ENCODE measurements at regions not wholly inside any gene's neighbourhood (a gene's known extent, or its start where the extent isn't known, plus 50 kb on each side); places are given as distances from the start of the nearest gene placed in this dataset.
"Not testable (repeated sequence)": the region's sequence is repeated elsewhere in the genome, so short reads cannot be mapped to it uniquely, and the experiment has no call there.

DNA sequence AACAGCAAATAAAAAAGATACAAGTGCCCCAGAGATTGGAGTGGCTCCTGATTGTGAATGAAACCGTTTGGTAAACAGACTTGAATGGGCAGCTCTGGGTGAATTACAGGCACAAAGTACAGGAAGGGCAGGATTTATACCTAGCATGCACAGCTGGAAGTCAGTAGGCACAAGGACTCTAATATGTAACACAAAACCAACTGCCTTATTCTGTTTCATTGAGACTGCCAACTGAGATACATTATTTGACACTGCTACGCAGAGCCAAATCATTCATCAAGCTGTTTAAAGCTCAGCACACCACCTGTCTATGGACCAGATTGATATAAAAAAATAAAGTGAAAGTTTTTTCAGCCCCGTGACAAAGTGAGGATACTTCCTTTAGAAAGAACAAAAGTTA is 541.2 kb downstream of the NUP35 start:
- DNase-seq: peak; percentile 93

DNA sequence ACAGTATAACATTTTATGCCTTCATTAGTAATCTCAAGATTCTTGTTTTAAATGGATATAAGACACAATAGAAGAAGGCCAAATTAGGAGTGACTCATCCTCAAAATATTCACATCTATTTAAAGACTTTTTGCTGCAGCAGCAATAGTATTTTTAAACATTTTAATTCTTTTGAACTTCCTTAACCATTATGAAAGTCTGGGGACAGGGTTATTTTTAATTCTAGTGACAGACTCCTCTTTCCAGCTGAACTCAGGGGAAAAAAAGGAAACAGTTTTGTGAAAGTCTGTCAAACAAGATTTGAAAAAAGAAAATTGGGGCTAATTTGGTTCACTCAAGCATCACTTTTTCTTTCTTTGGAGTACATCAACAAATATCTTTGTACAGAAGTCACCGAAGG is 541.8 kb downstream of the NUP35 start:
- DNase-seq: no peak

DNA sequence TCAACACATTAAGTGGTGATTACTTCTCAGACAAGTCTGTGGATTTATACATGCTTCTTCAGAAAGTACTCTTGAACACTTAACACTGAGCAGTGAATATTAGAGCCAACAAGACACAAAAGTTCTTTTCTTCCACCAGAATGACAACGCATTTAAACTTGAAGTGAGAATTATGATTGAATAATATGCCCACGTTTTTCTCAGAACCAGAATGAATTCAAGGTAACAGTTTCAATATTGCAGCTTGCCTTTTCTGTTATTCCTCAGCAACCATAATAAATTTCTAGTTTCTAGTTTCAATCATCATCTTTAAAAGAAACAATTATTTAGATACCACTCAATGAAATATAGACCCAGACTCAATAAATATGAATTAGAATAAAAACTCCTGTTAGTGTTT is 547.0 kb downstream of the NUP35 start:
- DNase-seq: no peak

DNA sequence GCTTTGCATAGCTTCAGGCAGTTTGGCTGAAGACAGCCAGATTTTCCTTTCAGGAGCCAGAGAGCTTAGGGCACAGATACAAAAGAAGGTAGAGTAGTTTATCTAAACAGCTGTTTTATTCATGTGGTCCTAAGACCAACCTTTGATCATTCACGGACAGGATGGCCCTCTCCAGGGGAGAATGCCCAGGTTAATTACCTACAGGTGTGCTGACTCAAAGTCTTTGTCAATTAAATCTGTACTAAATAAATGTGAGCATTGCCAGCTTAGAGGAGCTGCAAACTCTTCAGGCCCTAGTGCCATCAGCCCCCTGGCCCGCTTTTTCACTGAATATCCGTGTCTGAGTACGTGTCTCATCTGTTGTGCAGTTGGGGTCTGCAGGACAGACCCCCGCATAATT is 554.7 kb downstream of the NUP35 start:
- peak; percentile 37 for DNase-seq

DNA sequence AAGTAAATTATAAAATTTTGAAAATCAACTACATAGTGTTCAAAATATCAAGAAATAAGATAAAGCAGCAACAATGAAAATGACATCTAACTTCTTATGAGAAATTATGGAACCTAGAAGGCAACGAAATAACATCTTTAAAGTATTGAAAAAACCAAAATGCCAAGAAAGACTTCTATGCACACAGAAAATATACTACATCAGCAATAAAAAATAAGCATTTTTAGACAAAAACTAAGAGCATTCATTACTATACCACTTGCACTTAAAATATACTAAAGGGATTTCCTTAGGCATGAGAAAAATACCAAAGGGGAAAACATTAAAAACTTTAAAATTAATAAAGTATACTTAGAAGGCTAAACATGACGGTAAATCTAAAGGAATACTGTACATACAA is 556.3 kb downstream of the NUP35 start:
- DNase-seq: no peak

DNA sequence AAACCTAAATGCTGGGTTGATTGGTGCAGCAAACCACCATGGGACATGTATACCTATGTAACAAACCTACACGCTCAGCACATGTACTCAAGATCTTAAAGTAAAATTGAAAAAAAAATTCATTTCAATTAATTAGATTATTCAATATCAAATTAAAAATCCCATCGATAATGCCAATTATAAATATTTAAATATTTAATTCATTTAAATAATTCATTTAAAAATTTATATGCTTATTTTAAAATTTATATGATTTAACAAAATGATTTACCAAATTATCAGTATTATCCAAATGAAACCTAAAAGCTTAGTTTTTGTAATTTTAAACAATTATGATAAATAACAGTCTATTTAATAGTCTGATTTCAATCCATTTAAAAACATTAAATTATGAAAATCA is 560.4 kb downstream of the NUP35 start:
- DNase-seq: no peak

DNA sequence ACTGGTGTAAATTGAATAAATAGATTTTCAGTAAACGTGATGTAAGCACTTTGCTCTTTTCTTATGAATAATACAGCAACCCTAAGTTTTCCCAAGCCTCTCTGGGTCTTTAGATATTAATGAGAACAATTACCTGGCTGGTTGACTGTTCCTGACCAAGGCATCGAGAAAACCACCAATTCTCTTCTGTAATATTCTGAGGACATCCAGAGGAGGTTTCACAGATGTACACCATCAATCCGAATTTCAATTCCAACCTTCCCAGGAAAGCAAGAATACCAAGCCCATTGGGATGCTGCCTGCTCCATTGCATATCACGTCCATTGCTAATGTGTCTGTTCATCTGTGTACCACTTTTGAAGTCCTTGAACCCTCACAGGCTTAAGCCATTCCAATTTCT is 571.8 kb downstream of the NUP35 start:
- no peak for DNase-seq

DNA sequence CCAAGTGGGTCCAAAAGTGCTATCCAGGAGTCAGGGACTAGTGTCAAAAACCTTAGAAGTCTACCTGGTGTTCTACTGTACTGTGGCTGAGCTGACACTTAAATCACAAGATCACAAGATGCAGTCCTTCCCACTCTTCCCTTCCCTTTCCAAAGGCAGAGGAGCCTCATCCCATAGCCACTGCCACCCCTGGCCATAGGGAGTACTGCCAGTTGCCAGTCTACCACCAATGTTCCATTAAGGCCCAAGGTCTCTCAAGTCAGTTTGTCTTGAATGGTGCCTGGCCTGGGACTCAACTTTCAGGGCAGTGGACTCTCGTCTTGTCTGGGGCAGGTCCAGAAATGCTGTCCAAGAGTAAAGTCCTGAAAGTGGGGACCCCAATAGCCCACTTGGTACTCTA is 585.6 kb downstream of the NUP35 start:
- DNase-seq: no peak

DNA sequence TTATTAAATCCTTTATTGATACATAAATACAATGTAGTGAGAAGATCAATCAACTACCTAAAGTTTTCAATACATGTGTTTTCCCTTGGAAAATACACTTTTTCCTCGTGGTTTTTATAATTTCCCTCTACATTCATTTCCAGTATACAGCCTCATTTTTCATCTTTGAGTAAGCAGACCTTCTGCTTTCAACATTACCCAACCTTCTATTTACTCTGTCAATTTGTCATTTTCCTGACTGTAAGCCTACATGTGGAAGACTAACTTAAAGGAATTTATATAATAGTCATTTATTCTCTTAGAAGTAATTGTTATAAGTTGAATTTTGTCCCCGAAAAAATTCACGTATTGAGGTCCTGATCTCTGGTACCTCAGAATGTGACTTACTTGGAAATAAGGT is 594.0 kb downstream of the NUP35 start:
- no peak for DNase-seq

DNA sequence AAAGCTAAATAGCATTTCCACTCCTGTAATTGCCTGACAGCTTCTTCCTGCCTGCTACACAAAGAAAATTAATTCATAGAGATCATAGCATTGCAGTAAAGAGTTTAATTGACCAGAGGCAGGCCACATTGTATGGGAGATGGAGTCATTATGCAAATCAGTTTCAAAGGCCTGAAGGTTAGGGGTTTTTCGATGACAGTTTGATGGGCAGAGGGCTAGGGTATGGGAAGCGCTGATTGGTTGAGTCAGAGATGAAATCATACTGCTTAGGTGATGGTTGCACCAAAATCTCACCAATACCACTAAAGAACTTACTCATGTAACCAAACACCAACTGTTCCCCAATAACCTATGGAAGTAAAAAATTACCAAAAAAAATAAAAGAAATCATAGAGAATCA is 599.0 kb downstream of the NUP35 start:
- DNase-seq: no peak

DNA sequence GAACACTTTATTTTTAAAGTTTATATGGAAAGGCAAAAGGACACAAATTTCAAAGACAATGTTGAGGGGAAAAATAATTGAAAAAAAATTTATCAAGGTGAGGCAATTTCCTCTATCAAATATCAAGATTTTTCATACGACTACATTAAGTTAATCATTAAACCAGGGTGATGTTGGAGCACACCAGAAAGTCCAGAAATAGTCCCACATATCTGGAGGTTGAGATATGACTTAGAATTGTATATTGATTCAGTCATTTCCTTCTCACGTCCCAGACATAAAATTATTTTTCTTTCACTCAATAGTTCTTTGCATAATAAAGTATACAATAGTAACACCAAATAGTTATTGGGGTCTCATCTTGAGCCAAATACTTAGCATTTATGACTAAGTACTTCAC is 605.1 kb downstream of the NUP35 start:
- no peak for DNase-seq

DNA sequence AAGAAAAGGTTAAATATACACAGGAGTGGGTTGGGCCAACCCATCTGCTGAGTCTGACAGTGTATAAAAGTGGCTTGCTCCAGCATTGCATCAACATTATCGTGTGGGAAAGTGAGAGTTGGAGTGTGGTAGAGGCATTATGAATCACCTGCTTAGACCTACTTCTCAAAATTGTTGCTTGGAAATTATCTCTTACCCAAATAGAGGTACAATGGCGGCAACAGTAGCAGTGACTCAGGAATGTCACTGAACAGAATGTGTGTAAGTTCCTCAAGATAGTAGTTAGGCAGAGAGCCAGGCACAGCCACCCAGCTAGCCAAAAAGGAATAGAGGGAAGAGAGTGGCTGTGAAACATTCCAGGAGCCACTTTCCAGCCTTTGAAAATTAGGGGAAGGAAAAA is 616.0 kb downstream of the NUP35 start:
- no peak for DNase-seq

DNA sequence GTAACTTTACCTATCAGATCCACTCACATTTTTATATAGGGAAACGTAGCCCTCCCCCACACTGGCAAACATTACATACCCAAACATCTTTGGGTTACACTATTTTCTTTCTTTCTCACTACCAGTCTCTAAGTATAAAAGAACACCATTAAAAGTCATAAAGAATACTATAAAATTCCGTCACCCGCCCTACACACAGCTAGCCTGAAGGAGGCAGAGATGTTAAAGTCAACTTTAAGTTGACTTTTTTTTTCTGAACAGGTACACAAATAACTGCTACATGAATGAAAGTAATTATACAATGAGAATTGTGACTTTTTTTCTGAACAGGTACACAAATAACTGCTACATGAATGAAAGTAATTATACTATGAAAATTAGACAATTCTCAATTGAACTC is 628.3 kb downstream of the NUP35 start:
- no peak for DNase-seq

DNA sequence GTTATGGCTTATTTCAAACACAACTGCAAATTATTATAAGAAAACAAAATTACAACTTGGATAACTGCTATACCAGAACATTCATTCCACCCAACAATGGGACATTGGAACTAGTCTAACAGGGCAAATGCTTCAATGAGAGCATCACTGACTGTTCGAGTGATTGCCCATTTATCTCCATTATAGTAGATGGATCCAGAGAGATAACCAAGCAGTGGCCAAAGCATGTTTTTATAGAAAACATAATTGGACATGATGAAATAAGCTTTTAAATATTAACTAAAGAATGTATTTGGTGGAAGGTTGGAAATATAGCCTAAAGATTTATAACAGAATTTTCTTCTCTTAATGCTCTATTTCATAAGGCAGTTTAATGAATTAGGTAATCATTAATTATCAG is 634.8 kb downstream of the NUP35 start:
- no peak for DNase-seq

DNA sequence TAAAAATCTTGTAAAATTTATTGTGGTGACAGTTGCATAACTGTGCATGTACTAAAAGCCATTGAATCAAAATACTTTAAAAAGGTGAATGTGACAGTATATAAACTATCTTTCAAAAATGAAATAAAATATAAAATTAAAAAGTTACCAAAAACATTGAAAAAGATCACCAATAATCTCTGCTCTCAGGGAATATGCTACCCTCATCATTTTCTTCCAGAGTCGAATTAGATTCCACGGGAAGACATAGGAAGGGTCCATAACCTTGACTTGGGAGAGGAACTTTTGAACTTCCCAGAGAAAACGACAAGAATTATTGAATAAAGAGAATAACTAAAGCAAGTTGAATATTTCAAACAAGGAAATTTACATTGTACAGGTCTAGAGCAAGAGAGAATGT is 649.5 kb downstream of the NUP35 start:
- DNase-seq: no peak

DNA sequence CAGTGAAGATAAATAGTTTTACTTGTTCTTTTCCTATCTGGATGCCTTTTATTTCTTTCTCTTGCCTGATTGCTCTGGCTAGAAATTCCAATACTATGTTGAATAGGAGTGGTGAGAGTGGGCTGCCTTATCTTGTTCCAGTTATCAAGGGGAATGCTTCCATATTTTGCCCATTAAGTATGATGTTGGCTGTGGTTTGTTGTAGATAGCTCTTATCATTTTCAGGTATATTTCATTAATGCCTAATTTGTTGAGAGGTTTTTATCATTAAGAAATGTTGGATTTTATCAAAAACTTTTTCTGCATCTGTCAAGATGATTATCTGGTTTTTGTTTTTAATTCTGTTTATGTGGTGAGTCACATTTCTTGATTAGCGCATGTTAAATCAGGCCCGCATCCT is 655.8 kb downstream of the NUP35 start:
- no peak for DNase-seq

DNA sequence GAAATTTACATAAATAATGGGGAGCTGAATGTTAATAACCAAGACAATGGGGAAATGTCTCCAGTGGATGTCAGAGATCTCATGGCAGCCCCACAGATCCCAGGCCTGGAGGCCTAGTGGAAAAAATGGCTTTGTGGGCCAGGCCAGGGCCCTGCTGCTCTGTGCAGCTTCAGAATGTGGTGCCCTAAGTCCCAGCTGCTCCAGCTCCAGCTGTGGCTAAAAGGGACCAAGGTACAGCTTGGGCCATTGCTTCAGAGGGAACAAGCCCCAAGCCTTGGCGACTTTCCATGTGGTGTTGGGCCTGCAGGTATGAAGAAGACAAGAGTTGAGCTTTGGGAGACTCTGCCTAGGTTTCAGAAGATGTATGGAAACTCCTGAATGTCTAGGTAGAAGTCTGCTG is 658.2 kb downstream of the NUP35 start:
- no peak for DNase-seq

DNA sequence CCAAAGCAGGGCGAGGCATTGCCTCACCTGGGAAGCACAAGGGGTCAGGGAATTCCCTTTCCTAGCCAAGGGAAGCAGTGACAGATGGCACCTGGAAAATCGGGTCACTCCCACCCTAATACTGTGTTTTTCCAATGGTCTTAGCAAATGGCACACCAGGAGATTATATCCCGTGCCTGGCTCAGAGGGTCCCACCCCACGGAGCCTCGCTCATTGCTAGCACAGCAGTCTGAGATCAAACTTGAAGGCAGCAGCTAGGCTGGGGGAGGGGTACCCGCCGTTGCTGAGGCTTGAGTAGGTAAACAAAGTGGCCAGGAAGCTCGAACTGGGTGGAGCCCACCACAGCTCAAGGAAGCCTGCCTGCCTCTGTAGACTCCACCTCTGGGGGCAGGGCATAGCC is 664.6 kb downstream of the NUP35 start:
- DNase-seq: not testable (repeated sequence)

DNA sequence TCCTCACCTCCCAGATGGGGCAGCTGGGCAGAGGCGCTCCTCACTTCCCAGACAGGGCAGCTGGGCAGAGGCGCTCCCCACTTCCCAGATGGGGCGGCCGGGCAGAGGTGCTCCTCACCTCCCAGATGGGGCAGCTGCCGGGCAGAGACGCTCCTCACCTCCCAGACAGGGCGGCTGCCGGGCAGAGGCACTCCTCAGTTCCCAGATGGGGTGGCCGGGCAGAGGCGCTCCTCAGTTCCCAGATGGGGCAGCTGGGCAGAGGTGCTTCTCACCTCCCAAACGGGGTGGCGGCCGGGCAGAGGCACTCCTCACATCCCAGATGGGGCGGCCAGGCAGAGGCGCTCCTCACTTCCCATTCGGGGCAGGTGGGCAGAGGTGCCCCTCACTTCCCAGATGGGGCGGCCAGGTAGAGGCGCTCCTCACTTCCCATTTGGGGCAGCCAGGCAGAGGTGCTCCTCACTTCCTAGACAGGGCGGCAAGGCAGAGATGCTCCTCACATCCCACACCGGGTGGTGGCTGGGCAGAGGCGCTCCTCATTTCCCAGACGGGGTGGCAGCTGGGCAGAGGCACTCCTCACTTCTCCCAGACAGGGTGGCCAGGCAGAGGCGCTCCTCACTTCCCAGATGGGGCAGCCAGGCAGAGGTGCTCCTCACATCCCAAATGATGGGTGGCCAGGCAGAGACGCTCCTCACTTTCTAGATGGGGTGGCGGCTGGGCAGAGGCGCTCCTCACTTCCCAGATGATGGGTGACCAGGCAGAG is 668.1 kb downstream of the NUP35 start:
- DNase-seq: not testable (repeated sequence)

DNA sequence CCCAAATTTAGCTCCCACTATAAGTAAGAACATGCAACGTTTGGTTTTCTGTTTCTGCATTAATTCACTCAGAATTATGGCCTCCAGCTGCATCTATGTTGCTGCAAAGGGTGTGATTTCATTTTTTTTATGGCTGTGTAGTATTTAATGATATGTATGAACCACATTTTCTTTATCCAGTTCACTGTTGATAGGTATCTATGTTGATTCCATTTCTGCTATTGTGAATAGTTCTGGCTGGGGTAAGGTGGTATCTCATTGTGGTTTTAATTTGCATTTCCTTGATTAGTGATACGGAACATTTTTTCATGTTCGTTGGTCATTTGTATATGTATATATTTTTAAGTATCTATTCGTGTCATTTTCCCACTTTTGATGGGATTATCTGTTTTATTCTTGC is 674.3 kb downstream of the NUP35 start:
- DNase-seq: no peak

DNA sequence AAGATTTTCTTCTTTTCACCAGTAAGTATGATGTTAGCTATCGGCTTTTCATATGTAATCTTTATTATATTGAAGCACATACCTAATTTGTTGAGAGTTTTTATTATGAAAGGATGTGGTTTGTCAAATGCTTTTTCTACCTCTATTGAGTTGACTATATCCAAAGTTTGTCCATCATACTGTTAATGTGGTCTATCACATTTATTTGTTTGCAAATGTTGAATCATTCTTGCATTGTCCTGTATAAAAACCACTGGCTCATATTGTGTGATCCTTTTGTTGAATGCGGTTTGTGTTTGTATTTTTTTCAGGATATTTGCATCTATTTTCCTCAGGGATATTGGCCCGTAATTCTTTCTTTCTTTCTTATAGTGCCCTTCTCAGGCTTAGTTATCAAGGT is 675.5 kb downstream of the NUP35 start:
- no peak for DNase-seq

DNA sequence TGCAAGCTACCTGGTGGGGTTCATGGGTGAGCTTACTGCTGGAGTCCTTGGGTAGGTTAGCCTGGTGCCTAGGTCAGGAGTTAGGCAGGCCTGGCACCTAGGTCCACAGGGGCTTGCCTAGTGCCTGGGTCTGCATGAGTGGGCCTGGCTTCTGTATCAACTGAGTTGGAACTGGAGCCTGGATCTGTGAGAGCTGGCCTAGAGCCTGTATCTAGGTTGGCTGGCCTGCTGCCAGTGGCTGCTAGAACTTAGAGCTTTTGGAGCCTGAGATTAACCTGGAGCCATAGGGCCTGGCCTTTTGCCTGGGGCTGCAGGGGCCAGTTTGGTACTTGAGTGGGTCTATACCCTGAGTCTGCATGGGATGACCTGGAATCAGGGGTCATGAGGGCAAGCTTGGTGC is 679.4 kb downstream of the NUP35 start:
- no peak for DNase-seq

DNA sequence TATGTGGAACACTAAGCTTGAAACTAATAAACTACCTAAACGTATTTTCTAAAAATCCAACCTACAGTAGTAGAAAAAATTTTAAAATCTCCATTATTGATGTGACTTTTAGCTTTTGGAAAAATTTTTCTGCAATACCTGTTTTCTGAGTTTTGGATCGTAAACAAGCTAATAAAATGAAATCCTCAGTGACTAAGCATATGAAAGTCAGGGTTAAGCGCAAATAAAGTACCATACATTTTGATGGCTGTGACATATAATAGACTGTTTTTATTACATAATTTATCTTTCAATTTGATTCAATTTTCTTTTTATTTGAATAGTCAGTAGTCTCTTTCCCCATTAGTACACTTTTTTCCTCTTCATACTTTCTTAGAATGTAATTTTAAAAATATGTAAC is 683.6 kb downstream of the NUP35 start:
- DNase-seq: no peak

DNA sequence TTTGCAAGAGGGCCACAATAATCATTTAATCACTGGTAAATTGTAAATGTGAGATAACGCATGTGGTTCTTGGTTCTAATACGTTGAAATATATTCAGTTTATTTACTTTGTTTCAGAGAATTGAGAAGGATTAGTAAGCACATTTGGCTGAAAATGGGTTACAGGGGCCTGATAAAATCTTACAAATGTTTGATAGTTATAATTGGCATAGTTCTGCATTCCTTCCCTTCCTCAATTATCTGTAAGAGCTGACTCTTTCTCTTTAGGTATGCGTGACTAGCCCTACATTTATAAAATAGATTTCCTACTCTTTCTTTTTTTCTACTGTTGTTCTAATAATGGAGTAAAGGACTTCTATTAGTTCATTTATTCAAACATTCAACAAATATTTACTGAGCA is 685.2 kb downstream of the NUP35 start:
- DNase-seq: no peak

DNA sequence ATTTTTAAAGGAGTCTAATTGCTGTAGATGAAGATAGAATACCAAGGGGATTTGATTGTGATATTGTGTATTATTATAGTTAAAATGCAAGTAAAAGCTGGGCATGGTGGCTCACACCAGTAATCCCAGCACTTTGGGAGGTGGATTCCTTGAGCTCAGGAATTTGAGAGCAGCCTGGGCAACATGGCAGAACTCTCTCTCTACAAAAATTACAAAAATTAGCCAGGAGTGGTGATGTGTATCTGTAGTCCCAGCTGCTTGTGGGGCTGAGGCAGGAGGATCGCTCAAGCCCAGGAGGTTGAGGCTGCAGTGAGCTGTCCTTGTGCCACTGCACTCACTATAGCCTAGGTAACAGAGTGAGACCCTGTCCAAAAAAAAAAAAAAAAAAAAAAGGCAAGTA is 687.0 kb downstream of the NUP35 start:
- DNase-seq: no peak

DNA sequence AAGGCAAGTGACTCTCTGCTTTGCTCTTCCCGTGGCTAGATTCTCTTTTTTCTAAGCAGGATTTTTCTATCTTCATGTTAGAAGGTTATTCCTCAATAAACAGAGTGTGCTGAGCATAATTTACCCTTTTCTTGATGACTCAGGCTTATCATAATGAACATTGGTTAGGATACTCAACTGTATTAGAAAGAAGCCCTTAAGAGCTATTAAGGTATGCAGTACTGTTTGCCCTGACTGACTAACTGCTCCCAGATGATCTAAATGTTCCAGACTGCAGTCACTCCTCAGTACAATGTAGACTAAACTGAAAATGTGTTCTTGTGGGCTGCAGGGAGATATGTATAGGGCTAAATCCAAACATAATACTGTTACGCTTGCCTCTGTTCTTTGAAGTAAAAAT is 687.8 kb downstream of the NUP35 start:
- no peak for DNase-seq
